ENCODE measurements at regions not wholly inside any gene's neighbourhood (a gene's known extent, or its start where the extent isn't known, plus 50 kb on each side); places are given as distances from the start of the nearest gene placed in this dataset.

- TF ChIP-seq, protein P1, sequence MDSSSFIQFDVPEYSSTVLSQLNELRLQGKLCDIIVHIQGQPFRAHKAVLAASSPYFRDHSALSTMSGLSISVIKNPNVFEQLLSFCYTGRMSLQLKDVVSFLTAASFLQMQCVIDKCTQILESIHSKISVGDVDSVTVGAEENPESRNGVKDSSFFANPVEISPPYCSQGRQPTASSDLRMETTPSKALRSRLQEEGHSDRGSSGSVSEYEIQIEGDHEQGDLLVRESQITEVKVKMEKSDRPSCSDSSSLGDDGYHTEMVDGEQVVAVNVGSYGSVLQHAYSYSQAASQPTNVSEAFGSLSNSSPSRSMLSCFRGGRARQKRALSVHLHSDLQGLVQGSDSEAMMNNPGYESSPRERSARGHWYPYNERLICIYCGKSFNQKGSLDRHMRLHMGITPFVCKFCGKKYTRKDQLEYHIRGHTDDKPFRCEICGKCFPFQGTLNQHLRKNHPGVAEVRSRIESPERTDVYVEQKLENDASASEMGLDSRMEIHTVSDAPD (CRISPR knock-in tag; IDR thresholded peaks at IDR 0.05): no peak
- TF ChIP-seq NCOA2 (CRISPR knock-in tag; IDR thresholded peaks at IDR 0.05): peak; percentile 58; the same call in 1 of the 2 replicates
- TF ChIP-seq TFAP4 (IDR thresholded peaks at IDR 0.05; ENCODE audit: borderline replicate concordance, low read depth): peak; percentile 77
- TF ChIP-seq FOXK1 (CRISPR knock-in tag; IDR thresholded peaks at IDR 0.05; ENCODE audit: borderline replicate concordance, low read depth): peak; percentile 44; the same call in 1 of the 2 replicates
- peak; percentile 23; the same call in 1 of the 2 replicates for TF ChIP-seq JUN (CRISPR knock-in tag; IDR thresholded peaks at IDR 0.05)
- peak; percentile 57; the same call in 1 of the 2 replicates for TF ChIP-seq NFIC (IDR thresholded peaks at IDR 0.05; ENCODE audit: low read length)
- peak; percentile 47 for TF ChIP-seq PAXIP1 (CRISPR knock-in tag; conservative IDR thresholded peaks at IDR 0.05)
- TF ChIP-seq EP300 (IDR thresholded peaks at IDR 0.05; ENCODE audit: low read depth in 2 of 2, low read length in 2 of 2): peak in 1 of 2 experiments; percentile 64; a peak in 1 of 4 replicates
- peak; percentile 45; the same call in 1 of the 2 replicates for TF ChIP-seq EP300 (CRISPR knock-in tag; IDR thresholded peaks at IDR 0.05; ENCODE audit: borderline replicate concordance)
- no peak for TF ChIP-seq ZNF567 (CRISPR knock-in tag; IDR thresholded peaks at IDR 0.05; ENCODE audit: borderline replicate concordance)
- TF ChIP-seq ZNF644 (CRISPR knock-in tag; IDR thresholded peaks at IDR 0.05; ENCODE audit: low read depth): peak; percentile 55; the same call in 1 of the 2 replicates
- TF ChIP-seq SETDB1 (CRISPR knock-in tag; IDR thresholded peaks at IDR 0.05; ENCODE audit: borderline replicate concordance): no peak
- TF ChIP-seq KLF11 (CRISPR knock-in tag; IDR thresholded peaks at IDR 0.05): no peak
- TF ChIP-seq ISL2 (CRISPR knock-in tag; IDR thresholded peaks at IDR 0.05): 0 out of 2 replicates have a peak, but pooled peaks have one; percentile 48
- no peak for TF ChIP-seq FOXP1 (IDR thresholded peaks at IDR 0.05)
- peak; percentile 71 for TF ChIP-seq FOXP1 (CRISPR knock-in tag; IDR thresholded peaks at IDR 0.05)
- TF ChIP-seq ELF1 (CRISPR knock-in tag; IDR thresholded peaks at IDR 0.05): no peak
- TF ChIP-seq SOX6 (IDR thresholded peaks at IDR 0.05): no peak
- TF ChIP-seq SOX6 (CRISPR knock-in tag; IDR thresholded peaks at IDR 0.05): peak; percentile 86
- no peak for TF ChIP-seq RAD21 (CRISPR knock-in tag; IDR thresholded peaks at IDR 0.05)
- TF ChIP-seq HCFC1 (IDR thresholded peaks at IDR 0.05; ENCODE audit: low read depth, low read length): no peak
- peak; percentile 82 for TF ChIP-seq ARID5B (CRISPR knock-in tag; IDR thresholded peaks at IDR 0.05)
- TF ChIP-seq FOSL2 (CRISPR knock-in tag; IDR thresholded peaks at IDR 0.05): peak; percentile 59; the same call in 1 of the 2 replicates
- TF ChIP-seq CEBPB (IDR thresholded peaks at IDR 0.05; ENCODE audit: borderline replicate concordance, low read depth, low read length): peak; percentile 85; the same call in 1 of the 2 replicates
Observed at GRCh38 chr3:151630938-151631441, 102.7 kb upstream of the AADACL2 start (continued).

Data from HepG2 (cell line).